Endothelial cell of hepatic sinusoid (primary cell): ENCODE measurements at regions not wholly inside any gene's neighbourhood (a gene's known extent, or its start where the extent isn't known, plus 50 kb on each side); places are given as distances from the start of the nearest gene placed in this dataset.

ENCODE experiments used
- in situ Hi-C: cut with HindIII; loops from 2 replicates; pipeline ENCODE4 v1.10.0; 2017; ENCODE audit warnings: low sequenced_read_pairs

GRCh38 chr12:106001105-106001836 lies 137.5 kb downstream of the NUAK1 start:
- in situ Hi-C loops, result no loop called here

GRCh38 chr12:106001837-106002218 lies 136.9 kb downstream of the NUAK1 start:
- in situ Hi-C loops, result no loop called here

GRCh38 chr12:106003297-106003696 lies 135.5 kb downstream of the NUAK1 start:
- in situ Hi-C loops, result no loop called here

- in situ Hi-C loops, result no loop called here
These were observed 134.5 kb downstream of the NUAK1 start for GRCh38 chr12:106004289-106004688.

- in situ Hi-C loops, result no loop called here
These were observed 132.4 kb downstream of the NUAK1 start for GRCh38 chr12:106006382-106006781.

- in situ Hi-C loops, result no loop called here
These were observed 131.8 kb downstream of the NUAK1 start for GRCh38 chr12:106006940-106007339.

GRCh38 chr12:106010741-106011140 lies 128.0 kb downstream of the NUAK1 start:
- in situ Hi-C loops, result no loop called here
